Amniotic stem cell (primary cell): ENCODE measurements at regions not wholly inside any gene's neighbourhood (a gene's known extent, or its start where the extent isn't known, plus 50 kb on each side); places are given as distances from the start of the nearest gene placed in this dataset.
"Not testable (repeated sequence)": the region's sequence is repeated elsewhere in the genome, so short reads cannot be mapped to it uniquely, and the experiment has no call there.

ENCODE experiments used
- DNase-seq: peaks from one replicate; lab custom pipeline; 2025; lab: John Stamatoyannopoulos, UW

- DNase-seq, result no peak
Measured at GRCh38 chr14:23694949-23695663, 58.9 kb downstream of the DHRS2 start.

- no peak for DNase-seq
Measured at GRCh38 chr14:23695664-23695999, 59.5 kb downstream of the DHRS2 start.

GRCh38 chr14:23696701-23697239, 60.6 kb downstream of the DHRS2 start:
- DNase-seq, result no peak

GRCh38 chr14:23697680-23698079, 61.5 kb downstream of the DHRS2 start:
- no peak for DNase-seq

GRCh38 chr14:23702656-23703426, 66.7 kb downstream of the DHRS2 start:
- DNase-seq, result no peak

- no peak for DNase-seq
Measured at GRCh38 chr14:23704890-23705289, 68.7 kb downstream of the DHRS2 start.

- DNase-seq, result no peak
Measured at GRCh38 chr14:23707415-23707814, 71.3 kb downstream of the DHRS2 start.

- no peak for DNase-seq
Measured at GRCh38 chr14:23708343-23708742, 72.2 kb downstream of the DHRS2 start.

GRCh38 chr14:23709923-23710322, 73.8 kb downstream of the DHRS2 start:
- DNase-seq, result no peak

- DNase-seq, result no peak
Measured at GRCh38 chr14:23712287-23712686, 76.1 kb downstream of the DHRS2 start.

GRCh38 chr14:23719225-23719985, 83.2 kb downstream of the DHRS2 start:
- no peak for DNase-seq

- DNase-seq, result no peak
Measured at GRCh38 chr14:23722675-23723074, 86.5 kb downstream of the DHRS2 start.

- DNase-seq, result no peak
Measured at GRCh38 chr14:23723911-23724310, 87.7 kb downstream of the DHRS2 start.

- DNase-seq, result no peak
Measured at GRCh38 chr14:23725528-23725927, 89.4 kb downstream of the DHRS2 start.

GRCh38 chr14:23725980-23726710, 90.0 kb downstream of the DHRS2 start:
- no peak for DNase-seq

- no peak for DNase-seq
Measured at GRCh38 chr14:23727566-23728335, 91.6 kb downstream of the DHRS2 start.

GRCh38 chr14:23728791-23729190, 92.6 kb downstream of the DHRS2 start:
- DNase-seq, result no peak

GRCh38 chr14:23729720-23730387, 93.7 kb downstream of the DHRS2 start:
- DNase-seq, result no peak

- no peak for DNase-seq
Measured at GRCh38 chr14:23735394-23735793, 99.2 kb downstream of the DHRS2 start.

- not testable (repeated sequence) for DNase-seq
Measured at GRCh38 chr14:23744368-23744767, 108.2 kb downstream of the DHRS2 start.

GRCh38 chr14:23750357-23750756, 114.2 kb downstream of the DHRS2 start:
- DNase-seq, result no peak
